22Rv1 (cell line): ENCODE measurements at regions not wholly inside any gene's neighbourhood (a gene's known extent, or its start where the extent isn't known, plus 50 kb on each side); places are given as distances from the start of the nearest gene placed in this dataset.

ENCODE experiments used
- CTCF ChIP-seq: fragments of 450-650 bp; IDR thresholded peaks from 2 replicates; pipeline ENCODE4 v1.5.1; 2017; ENCODE audit warnings: mild to moderate bottlenecking
- ZFX ChIP-seq: fragments of 450-650 bp; IDR thresholded peaks from 2 replicates; pipeline ENCODE4 v1.6.1; 2017; ENCODE audit warnings: antibody characterized with exemption, borderline replicate concordance

GRCh38 chr18:5015213-5015612 is 181.8 kb downstream of the AKAIN1 start:
- TF ChIP-seq CTCF (no peak), ZFX (no peak)
